GM21619 (cell line): ENCODE measurements at regions not wholly inside any gene's neighbourhood (a gene's known extent, or its start where the extent isn't known, plus 50 kb on each side); places are given as distances from the start of the nearest gene placed in this dataset.

Experiments used
- ATAC-seq: cut with Tn5 transposase; IDR thresholded peaks from one replicate; pipeline ENCODE4 v1.9.1; 2021; ENCODE audit not compliant: unreplicated experiment

DNA sequence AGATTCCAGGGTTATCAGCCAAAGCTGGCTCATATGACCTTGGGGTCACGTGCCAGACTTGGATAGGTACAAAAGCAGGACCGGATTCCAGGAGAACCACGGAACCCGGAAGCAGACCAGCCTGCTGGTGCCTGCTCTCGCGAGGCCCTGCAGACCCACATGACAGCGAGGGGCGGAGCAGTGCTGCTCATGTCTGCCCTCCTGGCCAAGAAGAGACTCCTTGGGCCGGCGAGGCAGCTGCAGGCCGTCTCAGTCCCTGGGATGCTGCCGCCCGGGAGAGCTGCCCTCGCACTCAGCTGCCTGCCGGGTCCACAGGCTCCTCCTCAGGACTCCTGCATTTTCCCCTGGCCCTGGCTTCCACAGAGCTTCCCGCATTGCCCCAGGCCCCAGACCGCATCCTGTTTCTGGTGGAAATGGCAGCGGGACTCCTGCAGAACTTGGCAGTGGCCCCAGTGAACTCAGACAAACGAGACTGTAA, 739.5 kb downstream of the SOCS6 start:
- no peak for ATAC-seq

DNA sequence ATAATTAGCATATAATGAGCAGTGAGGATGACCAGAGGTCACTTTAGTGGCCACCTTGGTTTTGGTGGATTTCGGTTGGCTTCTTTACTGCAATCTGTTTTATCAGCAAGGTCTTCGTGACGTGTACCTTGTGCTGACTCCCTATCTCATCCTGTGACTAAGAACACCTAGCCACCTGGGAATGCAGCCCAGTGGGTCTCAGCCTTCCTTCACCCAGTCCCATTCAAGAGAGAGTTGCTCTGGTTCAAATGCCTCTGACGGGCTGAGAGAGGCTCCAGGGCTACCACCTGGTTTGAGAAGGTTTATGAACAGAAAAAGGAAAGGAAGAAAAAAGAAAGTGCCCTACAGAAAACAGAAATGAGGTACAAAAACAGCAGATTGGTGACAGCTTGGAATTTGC, 738.7 kb downstream of the SOCS6 start:
- no peak for ATAC-seq

DNA sequence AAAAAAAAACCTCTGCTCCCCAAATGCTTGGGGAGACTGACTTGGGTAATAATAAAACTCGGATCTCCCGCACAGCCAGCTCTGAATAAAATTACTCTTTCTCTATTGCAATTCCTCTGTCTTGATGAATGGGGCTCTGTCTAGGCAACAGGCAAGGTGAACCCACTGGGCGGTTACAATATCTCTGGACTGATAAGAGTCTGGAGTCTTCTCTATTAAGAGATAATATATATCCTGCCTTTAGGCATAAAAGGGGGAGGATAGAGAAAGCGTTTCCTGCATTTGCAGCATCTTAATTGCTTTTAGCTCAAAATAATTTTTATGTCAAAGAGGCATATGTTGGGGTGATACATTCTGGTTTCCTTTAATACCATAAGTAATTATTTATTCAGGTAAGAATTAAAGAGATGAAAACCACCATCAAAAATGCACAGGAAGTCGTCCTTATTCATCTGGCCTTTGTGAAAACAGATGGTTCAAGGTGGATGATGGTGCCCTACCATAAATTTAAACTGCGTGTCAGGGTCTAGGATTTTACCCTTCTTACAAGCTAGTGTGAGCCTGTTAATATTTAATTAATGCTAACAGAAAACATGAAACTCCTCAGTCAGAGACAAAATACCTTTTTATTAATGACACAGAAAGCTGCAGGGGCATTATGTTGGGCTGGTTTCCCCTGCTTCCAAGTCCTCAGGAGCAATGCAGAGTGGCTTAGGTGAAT, 736.8 kb downstream of the SOCS6 start:
- no peak for ATAC-seq

DNA sequence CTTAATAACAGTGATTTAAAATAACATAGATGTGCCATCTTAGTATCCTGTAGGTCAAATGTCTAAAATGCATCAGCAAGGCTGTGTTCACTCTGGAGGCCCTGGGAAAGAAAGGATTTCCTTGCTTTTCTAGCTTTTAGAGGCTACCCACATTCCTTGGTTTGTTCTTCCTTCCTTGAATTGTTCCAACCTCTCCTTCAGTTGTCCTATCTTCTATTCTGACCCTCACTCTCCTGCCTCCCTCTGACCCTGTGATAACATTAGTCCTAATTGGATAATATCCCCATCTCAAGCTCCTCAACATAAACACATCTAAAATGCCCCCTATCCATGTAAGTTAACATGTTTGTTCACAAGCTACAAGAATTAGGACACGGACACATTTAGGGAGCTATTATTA, 733.5 kb downstream of the SOCS6 start:
- ATAC-seq: no peak

DNA sequence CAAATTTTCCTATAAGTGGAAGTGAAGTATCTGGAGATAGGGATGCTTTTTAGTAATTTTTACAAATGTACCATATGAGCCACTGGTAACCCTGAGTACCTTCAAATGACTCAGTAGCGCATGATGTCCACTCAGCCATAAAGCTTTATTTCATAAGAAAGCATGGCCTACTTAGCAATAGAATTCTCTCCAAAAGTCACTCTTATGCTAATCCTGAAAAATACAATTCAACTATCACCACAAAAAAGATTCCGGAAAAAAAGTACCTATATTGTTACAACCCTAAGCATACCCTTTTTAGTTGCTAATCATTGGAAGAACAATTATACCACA, 732.2 kb downstream of the SOCS6 start:
- no peak for ATAC-seq

DNA sequence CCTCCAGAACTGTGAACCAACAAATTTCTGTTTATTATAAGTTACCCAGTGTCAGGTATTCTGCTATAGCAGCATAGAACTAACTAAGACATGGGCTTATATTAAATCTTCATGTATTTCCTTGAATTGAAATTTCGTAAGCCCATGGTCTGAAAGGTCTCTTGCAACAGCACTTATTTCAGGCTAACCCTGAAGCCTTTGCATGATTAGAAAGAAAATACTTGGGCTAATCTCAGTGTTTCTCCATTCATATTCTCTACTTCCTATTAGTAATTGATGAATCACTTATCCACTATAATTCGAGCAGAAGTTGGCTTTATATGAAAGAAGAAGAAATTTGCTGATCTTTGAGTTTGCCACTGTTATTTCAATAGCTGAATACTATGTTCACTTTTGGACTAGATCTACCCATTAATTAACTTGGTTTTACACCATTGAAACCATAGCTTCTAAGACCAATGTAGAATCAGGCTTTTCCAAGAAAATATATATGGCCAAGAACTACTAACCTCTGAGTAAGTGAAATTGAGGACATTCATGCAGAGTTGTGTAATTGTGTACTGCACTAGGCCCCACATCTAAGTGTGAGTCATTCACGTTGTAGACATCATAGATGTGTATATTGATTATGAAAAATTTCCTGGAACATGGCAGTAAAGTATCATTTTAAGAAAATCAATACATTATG, 731.6 kb downstream of the SOCS6 start:
- ATAC-seq: no peak

DNA sequence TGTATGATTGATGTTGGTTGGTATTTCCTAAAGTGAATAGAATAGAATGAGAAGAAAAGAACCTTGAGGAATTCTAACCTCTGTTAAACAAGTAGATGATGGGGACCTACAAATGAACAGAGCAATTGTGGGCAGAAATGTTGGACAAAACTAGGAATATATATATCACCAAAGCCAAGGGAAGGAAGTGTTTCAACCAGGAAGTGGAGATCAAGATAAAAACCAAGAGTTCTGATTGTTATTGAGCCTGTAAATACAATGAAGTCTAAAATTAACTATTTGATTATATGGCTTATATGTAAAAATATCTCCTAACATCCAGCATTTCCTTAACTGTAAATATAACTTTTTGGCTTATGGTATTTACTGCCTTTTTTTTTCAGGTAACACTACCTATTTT, 730.0 kb downstream of the SOCS6 start:
- no peak for ATAC-seq

DNA sequence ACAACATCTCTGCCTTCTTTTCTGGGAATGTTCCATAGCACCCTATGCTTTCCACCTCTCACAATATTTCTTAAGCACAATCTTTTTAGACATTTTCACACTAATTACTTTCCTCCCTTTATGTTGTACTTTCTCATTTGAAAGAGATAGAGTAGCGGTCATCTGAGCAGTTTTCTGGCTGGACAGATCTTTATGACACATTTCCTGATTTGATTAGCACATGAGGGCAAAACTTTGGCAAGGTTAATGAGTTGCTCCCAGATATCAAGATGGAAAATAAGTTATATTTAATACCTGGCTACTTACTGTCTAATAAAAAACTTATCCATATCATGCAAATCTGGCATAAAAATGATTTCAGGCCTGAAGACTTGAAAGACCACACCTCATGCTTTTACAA, 723.9 kb downstream of the SOCS6 start:
- no peak for ATAC-seq

DNA sequence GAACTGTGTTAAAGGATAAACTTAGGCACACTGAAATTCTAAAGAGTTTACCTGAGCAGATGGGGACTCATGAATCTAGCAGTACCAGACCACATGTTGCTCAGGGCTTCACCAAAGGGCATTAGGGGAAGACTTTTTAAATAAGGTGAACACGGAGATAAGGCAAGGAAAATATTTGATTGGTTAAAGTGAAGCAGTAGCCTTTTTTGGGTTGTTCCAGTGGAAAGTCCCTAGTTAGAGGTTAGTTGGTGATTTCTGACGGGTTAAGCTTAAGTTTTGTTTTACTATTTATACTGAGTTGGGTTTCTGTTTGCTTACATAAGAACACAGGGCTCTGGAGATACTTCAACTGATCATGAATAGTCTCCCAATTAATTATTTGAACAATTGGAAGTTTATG, 722.5 kb downstream of the SOCS6 start:
- peak; percentile 58 for ATAC-seq

DNA sequence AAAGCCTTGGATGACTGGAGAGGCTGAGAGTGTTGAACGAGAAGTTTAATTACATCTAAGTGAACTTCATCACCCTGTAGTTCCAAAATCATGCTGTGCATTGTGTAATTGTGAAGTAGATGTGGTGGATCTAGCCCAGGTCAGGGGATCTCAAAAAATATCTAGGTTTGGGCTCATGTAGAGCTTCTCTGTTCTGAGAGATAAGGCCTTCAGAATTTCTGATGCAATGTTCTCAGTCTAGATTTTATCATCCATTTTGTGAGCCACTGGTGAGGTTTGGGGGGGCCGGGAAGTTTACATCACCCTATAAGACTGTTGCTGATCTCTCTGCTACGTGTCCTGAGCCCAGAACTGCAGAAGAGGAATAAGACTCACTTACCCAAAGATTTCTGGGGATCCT, 719.4 kb downstream of the SOCS6 start:
- no peak for ATAC-seq

DNA sequence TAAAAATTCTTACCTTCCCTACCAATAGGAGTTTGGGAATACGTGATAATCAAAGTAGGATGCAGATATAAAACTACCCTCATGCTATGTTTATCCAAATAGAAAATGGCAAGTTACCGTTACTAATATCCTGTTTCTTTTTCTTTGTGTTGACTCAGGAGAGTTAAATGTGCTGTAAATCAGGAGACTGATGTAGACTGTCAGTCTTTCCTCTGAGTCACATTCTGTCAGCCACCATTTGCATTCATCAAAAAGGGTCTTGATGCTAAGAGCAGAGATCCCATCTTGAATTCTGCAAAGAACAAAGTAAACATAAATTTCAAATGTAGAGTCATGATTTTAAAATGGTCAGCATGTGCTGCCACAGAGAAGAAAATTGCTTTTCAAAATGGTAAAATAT, 712.8 kb downstream of the SOCS6 start:
- ATAC-seq: no peak

DNA sequence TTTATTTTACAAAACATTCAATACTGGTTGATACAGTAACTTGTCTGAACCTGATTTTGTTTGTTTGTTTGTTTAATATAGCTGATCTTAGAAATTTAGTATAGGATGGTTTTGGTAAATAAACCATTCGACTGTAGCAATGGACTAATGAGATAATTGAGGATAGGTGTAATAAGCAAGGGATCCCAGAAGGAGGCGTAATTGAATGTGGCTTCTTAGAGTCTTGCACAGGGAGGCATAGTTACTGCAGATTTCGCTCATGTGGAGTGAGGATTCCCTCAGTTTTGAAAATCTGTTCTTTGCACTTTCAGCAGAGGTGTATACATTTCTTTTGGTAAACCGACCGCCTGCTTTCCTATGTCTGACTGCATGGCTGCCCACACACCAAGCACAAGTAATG, 709.6 kb downstream of the SOCS6 start:
- no peak for ATAC-seq

DNA sequence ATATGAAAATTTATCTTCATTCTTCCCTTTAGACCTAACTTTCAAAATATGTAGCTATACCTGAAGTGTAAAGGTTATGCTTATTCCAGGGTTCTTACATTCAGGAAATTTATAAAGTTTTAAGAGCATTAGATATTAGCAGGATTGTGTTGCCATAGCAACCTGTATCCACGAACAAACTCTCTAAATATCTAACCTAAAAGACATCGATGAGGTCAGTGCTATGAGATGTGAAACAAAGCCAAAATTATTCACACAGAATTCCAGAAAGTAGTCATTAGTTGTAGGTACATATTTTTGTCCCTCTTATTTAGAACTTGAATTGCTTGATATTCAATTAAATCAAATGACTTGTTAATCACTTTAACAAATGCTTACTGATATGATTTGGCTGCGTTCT, 705.3 kb downstream of the SOCS6 start:
- no peak for ATAC-seq

DNA sequence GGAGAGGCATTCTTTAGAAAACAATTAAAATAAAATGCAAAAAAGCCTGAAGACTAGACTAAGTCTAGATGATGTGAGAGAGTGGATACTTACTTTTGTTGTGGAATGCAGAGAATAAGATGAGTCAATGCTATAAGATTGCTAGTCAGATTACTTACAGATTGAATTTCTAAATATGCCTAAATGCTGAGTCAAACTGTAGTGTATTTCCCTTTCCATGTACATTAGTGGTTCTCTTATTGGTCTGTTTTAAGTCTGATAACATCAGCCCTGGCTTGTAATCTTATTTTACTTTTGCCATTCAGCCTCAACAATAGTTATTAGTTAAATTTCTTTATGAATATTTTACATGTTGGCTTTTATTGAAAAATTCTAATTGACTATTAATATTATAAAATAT, 702.7 kb downstream of the SOCS6 start:
- ATAC-seq: no peak

DNA sequence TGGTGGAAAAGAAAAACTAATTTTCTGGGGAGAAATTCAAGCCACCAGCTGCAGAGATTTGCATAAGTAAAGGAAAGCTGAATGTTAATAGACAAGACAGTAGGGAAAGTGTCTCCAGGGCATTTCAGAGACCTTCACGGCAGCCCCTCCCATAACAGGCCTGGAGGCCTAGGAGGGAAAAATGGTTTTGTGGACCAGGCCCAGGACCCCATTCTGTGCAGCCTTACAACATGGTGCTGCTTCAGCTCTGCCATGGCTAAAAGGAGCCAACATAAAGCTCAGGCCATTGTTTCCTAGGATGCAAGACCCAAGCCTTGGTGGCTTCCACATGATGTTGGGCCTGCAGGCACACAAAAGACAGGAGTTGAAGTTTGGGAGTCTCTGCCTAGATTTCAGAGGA, 697.1 kb downstream of the SOCS6 start:
- ATAC-seq: no peak

DNA sequence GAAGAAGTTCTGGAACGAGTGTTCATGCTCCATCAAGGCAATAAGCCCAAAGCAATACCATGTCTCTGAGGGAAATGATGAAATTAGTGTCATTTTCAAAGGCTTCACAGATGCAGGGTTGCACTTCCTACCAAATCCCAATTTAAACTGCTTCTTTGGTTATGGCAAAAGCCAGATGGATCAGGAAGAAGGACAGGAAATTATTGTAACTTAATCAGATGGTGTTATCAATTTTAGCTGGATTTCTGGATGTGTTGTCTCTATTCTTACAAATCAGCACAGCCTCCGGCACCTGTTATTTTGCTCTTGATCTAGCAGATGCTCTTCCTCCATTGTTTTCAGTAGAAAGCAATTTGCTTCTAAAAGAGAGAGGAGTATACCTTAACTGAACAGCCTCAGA, 693.4 kb downstream of the SOCS6 start:
- ATAC-seq: no peak

DNA sequence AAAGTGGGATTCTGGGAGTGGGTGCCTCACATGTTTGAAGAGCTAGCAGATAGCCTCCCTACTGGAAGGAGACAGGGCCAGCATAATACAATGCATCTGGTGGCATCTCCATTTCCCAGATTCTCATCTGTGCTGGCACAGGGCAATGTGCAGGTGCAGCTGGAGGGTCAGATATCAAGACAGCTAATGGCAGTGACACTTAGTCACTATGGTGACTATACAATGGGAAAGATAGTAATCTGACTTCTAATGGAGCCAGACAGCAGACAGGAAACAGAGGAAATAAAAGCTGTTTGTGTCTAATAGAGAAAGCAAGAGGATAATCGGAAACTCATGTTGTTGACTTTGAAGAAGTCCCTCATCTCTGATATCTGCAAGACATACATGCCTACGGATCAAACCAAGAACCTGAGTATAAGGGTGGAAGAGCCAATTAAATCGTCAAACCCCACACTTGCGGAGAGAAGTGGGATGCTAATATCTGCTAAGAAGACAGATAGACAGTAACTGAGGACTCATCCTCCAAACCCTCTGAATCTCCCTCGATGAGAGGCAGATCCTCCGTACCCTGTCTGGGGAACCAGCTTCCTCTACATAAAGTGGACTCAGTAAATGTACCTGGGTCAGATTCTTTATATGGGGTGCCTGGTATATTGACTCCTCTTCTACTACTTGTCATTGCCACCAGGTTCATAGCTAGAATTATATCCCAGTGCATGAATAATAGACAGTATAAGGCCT, 692.7 kb downstream of the SOCS6 start:
- no peak for ATAC-seq

DNA sequence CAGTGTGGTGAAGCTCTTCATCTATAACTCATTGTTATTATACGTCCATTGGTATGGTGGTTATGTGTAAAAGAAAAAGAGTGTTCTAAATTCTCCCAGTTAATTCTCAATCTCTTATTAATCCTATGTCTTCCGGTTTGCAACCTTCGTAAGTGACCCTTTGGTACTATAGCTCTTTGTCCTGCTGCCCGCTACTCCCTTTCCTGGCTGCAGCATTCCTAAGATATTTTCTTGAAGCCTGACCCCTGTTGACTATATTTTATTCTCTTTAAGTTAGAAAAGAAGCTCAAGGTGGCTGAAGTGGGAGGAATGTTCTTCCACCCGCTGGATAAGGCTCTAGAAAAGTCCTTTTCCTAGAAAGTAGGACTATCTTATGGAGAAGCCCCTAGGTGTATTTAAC, 684.8 kb downstream of the SOCS6 start:
- ATAC-seq: no peak

DNA sequence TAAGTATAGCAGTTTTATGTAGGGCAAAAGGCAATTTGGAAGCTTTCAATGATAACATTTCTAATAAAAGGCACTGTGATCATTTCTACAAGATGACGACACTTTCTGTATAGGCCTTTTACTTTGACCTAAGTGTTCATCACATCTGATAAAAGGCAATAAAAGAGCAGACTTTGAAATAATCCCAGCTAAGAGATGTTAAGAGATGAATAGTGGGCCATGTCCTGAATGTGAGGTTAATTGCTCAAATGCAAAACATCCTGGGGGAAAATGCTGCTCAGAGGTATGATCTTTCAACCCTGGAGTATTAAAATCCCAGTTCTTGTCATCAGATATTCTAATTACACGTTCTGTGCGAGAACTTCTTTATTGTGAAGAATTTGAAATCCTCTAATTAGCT, 677.6 kb downstream of the SOCS6 start:
- no peak for ATAC-seq

DNA sequence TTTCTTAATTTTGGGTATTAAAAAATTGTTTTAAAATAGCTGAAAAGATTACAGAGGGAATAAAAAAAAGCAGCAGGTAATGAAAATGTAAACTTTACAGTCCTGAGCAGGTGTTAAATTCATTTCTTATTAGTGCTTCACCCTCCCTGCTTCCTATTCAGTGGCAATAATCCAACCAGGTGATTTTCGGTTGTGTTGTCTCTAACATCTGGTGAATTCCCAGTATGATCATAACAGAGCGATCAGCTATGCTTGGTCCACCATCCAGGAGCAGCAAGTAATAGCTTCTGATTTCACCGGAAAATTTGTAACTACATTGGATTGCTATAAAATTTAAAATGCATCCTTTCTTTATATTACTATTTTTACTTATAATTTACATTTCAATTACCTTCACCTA, 673.1 kb downstream of the SOCS6 start:
- no peak for ATAC-seq

DNA sequence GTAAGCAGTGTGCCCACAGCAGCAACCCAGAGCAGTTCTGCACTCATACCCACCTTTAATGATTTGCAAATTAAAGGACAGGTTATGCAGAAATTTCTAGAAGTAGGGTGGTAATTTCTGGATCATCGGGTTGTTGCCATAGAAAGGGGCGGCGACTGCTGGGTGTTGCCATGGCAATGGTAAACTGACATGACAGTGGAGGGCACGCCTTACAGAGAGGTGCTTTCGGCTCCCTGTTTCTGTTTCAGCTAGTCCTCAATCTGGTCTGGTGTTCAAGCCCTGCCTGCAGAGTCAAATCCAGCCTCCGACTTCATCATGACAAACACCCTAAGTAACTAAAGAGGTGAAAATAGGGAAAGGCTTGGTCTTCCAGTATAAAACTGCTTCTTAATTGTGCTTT, 667.7 kb downstream of the SOCS6 start:
- no peak for ATAC-seq

DNA sequence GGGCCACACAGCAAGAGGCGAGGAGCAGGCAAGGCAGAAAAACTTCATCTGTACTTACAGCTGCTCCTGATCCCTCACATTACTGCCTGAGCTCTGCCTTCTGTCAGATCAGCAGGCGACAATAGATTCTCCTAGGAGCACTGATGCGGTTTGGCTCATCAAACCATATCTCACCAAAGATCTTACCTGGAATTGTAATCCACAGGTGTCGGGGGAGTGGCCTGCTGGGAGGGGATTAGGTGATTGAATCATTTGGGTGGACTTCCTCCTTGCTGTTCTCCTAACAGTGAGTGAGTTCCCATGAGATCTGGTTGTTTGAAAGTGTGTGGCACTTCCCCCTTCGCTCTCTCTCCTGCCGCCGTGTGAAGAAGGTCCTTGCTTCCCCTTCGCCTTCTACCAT, 647.3 kb downstream of the SOCS6 start:
- no peak for ATAC-seq
